Activated CD4-positive, alpha-beta T cell treated with anti-CD3 and anti-CD28 coated beads for 48 hours (primary cell): ENCODE measurements at regions not wholly inside any gene's neighbourhood (a gene's known extent, or its start where the extent isn't known, plus 50 kb on each side); places are given as distances from the start of the nearest gene placed in this dataset.

Experiments used
- DNase-seq: peaks from one replicate; pipeline ENCODE4 v3.0.0-alpha.2; 2020

DNA sequence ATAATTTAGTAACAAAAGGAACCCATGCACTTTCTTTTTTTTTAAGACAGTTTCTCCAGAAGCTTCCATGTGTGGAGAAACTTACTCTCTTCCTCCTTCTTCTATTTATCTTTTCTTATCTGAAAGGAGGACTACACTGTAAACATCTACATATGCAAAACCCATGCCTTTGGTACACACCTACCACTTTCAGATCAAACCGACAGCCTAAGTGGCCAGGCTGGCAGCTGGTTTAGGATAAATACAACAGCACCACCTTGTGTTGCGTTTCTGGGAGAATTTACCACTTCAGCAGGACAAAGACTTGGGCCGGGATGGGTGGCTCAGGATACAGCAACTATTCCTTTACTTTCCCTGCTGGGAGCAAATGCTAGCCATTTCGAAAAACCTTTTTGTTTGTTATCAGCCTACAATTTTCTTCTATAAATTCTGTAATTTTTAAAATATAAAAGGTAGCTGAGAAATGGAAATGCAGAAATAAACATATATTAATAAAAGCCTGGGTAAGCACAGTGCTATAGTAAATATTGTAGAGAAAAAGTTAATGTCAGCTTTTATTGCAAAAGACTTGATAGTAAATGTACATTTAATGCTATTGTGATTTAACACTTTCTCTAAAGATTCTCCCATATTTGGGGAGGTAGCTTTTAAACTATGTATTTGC, 94.0 kb upstream of the RFC3 start:
- DNase-seq = peak; percentile 73

DNA sequence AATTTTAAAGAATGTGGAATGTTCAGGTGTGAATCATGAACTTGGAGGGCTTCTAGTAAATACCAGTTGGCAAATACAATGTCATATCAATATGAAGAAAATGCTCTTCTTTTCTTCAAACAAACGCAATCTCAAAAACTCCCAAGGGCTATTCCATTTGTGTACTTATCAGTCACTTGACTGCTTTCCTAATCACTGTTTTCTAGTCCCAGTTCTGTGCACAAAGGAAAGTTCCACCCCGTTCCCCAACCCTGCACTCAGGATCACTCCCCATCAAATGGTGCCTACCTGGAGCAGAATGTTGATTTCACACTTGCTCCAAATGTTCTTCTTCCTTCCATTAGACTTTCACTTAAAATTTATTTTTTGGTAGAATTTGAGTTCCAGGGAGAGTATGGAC, 92.6 kb upstream of the RFC3 start:
- DNase-seq = no peak

DNA sequence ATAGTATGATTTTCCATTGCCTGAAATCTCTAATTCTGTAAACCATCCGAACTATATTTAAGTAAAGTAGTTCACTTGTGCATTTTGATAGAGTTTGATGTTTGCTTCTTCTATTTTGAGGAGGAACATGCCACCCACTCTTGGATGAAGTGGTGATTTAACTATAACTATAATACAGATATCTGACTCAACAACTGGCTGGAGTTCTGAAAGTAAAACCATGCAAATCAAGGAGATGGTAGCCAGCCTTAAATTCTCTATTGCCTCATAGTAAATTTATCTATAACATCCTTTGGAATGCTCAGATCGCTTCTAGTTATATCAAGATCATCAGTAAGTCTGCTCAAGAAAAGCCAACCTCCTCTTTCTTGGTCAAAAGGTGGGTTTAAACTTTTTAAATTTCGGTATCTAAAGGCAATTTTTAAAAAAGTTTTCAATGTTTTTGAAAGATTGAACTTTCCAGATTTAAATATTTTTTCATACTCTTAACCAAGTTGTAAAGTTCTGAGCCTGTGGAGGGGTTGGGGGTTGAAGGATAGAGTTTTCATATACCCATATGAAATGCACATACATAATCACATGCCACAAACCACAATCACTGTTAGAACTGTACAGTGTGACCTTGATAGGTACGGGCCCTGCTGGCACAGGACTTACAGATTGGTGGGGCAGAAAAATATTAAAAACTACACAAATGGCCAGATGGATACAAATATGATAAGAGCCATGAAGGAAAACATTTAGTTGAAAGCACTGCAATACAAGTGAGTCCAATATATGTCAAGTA, 90.5 kb upstream of the RFC3 start:
- DNase-seq = no peak

DNA sequence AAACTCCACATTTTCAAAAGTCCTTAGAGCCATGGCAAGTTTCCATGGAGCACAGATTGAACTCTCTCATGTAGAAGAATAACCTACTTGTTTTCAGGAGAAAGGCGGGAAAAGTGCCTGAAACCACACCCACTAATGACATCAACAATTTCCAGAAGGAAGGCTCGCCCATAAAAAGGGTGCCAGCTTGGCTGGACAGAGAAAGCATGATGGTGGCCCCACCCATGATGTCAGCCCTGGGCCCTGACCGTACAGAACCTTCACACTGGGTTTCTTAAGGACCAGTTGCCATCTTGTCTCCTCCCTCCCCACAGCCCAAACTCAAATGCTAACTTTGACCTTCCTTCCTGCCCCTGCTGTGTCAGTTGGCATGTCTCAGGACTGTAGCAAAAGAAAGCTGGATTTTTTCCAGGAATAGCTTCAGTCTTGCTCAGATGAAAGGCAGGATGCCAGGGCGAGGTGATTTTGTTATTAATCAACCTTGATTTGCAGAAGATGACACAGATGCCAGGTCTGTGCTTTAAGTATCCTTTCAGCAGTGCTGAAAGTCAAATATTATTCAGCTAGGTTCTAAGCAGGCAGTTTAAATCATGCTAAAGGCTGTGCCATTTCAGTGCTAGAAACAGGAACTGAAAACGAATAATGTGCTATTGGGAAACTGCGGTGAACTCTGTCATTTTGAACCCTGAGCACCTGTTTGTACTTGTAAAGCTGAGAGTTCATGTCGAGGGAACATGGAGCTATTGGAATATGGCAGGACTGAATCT, 89.5 kb upstream of the RFC3 start:
- DNase-seq = no peak

DNA sequence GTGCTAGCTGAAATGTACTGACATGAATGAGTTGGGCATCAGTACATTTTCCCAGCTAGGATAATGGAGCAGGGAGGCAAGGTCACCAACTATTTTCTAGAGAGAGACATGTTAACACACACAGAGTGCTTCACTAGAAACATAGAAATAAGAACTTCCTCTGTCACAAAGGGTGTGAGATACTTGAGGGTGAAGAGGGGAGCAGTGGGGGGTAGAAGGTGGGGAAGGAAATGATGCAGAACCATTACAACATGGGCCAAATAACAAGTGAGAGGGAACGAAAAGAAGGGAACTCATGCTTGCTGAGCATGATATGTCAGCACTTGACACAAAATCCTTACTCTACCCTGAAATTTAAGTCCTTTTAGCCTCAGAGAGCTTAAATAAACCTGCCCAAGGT, 87.8 kb upstream of the RFC3 start:
- no peak for DNase-seq

DNA sequence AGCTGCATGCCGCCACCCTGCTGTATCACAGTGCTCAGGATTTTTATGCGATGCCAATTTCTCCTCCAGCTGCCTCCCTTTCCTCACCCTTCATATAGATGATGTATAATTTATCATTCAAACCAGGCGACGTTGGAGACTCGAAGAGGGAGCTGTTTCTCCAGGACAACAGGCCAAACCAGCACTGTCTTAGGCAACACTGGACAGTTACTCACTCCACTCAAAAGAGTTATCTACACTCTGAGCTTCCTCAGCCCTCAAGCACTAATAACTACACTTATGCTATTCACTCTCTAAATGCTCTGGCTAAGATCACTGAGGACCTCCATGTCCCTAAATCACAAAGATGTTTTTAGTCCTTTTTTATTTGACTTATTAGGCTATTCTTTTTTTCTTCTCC, 87.3 kb upstream of the RFC3 start:
- DNase-seq = no peak

DNA sequence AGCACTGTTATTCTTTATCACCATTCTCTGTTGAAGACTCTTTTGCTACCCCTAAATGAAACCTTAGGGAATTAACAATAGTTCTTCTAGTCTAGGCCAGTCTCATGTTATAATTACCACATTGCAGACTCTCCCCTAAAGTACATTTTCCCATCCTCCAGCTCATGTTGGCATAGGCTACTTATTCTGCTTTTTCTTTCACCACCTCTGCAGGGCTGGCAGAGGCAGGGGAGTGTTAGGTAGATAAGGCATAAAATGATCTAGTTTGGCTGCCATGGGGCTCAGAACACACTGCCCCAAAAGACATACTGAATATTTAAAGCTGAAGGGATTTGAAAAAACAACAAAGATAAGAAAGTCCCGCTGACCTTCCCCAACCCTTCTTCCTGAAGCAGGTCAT, 82.7 kb upstream of the RFC3 start:
- DNase-seq = no peak

DNA sequence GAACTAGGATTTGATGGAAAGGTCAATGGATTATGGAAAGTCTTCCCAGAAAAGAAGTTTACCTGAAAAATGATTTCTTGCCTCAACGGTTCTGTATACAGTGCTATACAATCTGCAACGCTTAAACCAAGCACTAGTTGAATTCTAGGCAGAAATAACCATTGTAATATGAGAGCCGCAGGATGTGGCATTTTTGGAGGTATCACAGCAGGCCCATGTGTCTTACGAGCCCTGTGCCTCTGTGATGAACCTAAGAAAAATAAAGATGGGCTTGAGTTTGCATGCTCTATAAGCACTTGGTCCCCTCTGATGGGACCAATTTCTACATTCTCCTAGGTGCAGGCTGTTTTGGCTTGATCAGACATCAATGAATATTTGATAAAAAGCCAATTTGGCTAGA, 78.7 kb upstream of the RFC3 start:
- no peak for DNase-seq

DNA sequence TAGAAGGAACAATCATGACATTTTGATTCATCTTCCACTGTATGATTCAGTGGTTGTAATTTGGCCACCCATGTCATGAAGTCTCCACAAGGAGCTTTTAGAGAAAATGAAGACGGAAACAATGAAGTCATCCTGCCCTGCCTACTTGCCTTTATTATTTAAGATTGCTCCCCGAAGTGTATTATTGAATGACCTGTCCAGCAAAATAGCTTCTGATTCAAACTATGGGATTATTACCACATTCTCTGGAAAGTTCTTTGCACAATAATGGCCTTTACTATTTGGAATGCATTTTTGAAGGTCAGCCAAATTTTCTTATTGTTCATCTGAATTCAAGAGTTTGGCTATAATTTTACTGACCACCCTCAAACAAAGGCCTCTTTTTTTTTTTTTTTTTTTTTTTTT, 77.8 kb upstream of the RFC3 start:
- DNase-seq = no peak

DNA sequence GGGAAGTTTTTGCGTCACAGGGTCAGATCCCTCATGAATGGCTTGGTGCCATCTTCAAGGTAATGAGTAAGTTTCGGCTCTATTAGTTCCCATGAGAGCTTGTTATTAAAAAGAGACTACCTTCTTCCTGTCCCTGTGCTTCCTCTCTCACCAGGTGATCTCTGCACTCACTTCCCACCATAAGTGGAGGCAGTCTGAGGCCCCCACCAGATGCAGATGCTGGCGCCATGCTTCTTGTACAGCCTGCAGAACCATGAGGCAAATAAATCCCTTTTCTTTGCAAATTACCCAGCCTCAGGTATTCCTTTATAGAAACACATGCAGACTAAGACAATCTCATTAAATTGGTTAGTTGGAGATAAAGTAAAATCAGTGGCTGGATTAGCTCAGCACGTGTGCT, 75.6 kb upstream of the RFC3 start:
- DNase-seq = no peak

DNA sequence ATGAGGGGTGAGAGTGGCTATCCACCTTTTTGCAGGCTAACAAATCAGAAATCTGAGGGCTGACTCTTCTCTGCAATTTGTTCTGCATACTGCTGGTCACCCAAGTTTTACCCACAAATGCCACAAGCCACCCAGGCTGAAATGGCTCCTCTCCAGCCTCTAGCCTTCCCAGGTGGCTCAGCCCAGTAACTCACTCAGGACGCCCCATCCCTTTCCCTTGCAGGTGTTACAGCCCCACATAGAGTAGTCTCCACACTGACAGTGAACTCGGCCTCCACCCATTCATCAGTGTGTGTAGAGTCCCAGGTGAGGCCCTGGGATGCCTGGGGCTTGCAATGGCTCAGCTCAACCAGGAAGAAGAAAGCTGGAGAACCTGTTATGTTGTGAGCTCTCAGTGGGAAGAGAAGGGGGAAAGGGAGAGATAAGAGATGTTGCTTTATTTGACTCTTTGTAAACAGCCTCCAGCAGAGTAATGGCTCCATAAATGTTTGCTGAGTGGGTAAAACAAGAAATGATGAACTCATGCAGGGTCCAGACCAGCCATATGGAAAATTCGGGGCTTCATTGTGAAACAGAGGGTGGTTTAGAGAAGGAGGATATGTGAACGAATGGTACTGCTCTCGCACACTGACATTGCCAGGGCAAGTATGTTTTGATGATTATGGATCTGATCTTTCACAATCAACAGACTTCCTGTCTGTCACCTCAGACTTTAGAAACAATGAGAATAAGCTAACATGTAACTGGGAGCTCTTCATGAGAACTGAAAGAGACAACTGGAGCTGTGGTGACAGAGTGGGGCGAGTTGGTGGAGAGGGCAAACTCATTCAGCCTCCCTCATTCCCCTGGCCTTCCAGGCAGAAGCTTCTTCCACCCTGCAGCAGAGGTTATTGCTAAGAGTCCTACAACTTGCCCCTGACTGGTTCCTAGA, 74.2 kb upstream of the RFC3 start:
- DNase-seq = peak; percentile 21

DNA sequence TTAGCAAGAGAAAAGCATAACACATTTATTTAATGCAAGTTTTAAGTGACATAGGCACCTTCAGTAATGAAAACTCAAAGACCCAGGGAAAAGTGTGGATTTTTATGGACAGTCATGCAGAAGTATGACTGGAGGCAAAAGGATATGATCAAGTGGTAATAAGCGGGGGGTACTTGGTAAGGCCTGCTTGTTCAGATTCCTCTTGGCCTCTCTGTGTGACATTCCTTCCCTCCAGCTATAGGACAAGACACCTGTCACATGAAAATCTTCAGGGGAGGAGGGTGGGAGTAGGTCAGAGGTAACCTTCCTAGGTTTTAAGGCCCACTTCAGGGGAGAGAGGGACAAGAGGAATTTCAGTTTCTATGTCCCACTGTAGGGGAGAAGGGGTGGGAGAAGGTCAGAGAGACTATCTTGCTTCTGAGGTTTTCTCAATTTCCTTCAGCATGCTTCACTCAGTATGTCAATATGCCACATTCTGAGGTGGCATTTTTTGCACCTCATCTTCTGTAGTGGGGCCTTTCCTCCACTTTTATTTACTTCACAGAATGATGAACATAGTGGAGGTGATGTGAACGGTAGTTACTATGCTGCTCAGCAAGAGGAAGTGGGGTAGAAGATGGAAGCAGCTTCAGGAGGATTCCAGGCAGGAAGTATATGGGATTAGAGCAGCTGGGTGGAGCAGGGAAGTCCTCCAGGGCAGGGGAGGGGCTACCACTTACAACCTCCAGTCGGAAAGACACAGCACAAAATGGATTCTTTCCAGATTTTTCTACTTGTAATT, 73.2 kb upstream of the RFC3 start:
- no peak for DNase-seq

DNA sequence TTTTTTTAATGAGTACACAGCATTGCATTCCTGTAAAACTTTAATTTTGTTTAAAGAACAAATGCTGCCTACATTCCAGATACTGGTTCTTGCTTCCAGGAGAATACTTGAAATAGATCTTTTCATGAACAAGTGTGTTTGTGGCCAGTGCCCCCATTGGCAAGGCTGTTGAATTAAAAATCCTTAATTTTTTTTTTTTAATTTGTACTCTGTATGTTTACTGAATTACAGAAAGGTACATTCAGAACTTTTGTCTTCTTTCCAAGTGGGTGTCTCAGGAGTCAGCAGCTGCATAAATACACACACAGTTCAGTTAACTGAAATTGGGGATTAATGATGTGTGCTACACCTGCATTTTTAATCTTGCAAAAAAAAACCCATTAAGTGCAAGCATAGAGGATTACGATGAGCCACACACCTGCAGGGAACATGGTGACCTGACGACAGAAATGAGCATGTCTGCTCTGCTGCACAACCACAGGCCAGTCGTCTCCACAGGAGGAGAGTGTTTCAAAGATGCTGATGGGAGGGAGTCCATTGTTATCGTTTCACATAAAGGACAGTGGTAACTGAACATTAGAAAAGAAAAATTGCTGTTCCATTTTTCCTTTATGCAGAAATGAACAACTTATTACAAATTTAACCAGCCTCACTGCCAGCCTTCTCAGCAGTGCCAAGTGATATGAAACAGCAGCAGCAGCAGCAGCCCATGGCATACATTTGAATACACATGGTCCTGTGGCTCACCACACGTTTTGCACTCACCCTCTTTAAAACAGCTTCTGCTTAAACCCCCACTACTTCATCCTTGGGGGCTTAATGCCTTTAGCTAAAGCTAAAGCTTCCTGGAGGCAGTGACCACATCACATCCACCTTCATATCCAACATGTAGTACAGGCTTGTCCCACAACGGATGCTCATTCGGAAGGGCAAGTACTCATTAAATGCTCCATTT, 72.3 kb upstream of the RFC3 start:
- DNase-seq = no peak

DNA sequence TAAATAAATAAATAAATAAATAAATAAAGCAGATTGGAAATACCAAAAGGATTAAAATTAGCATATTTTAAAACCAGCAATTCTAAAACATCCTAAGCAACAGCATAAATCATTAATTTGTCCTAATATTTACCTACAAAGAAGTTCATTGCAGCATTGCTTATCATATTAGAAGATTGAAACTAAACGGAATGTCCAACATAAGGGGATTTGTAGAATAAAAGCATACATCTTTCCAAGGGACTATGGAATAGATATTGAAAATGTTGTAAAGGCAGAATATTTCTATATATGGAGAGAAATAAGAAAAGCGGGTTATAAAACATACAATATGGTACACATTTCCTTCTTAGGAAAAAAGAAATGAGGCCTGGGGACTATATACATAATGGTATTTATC, 71.1 kb upstream of the RFC3 start:
- DNase-seq = no peak

DNA sequence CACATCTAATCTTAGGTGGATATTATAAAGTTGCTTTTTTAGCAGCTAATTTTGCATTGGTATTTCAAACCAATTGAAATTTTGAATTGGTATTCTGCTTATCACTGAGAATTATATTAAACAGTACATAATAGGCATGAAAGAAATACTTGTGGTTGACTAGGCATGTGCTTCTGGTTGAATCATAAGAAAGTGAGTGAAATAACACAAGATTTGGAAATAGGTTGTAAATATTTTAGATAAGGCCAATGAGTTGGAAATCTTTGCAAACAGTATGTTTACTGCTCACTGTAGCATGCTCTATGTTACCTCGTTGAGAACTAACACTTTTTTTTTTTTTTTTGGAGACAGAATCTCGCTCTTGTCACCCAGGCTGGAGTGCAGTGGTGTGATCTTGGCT, 66.8 kb upstream of the RFC3 start:
- no peak for DNase-seq

DNA sequence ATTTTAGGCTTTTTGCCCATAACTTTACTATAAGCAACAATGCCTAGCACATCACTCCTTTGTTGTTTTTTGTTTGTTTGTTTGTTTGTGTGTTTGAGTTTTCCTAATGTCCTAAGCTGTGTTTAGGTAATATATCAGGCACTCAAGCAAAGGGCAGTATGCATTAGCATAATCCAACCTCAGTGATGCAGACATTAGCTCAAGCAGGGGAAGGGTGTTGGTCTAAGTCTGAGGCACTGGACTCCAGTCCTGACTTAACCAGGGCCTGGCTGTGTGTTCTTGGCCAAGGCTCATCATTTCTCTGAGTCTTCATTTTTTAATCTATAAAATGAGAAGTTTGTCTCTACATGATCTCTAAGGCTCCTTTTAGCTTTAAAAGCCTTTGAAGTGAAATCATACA, 65.9 kb upstream of the RFC3 start:
- DNase-seq = no peak

DNA sequence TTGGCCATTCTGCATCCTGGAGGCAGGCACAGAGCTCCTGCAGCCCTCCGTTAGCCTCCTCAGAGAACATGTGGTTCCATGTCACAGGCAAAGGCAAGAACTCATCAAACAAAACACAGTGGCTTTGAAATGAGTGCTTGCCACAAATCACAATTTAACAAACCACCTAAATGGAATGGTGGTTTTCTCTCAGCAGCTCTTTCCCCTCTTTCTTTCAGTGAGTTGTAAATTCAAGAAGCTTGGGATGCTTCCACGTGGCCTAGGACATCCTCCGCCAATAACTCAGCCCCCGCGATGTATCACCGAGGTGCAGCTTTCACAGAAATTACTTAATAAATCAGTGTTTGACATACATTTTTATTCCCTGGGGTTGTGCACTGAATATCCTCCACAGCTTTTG, 65.4 kb upstream of the RFC3 start:
- no peak for DNase-seq

DNA sequence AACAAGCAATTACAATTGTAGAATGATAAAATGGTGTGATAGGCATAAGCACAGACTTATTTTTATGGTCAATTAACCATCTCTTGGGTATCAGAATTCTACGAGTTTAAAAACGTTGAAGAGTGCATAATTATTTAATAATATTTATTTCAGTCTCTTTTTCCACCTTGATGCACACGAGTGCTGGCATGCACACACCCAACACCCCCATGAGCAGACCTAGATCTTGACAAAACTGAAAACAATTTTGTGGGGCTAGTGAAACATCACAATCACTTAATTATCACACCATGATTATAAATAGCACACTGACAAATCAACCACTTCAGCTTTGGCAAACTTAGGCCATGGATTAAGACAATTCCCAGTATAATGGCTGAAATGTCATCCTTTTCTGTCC, 61.0 kb upstream of the RFC3 start:
- no peak for DNase-seq

DNA sequence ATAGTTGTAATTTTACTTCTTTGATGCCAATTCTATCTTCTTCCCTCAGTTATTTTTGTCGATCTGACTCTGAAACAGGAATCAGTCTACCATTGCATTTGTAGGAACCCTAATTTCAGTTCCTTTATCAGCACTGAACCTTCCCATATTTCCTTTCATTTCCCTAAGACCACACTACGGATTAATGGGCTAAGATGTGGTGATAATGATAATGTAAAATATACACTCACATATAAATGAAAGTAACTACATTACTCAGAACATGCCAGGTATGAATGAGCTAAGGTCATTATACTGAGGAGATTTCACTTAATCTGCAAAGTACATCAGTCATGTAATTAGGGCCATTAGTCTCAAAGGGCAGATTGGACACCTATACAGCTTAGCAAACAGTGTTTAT, 60.2 kb upstream of the RFC3 start:
- DNase-seq = no peak

DNA sequence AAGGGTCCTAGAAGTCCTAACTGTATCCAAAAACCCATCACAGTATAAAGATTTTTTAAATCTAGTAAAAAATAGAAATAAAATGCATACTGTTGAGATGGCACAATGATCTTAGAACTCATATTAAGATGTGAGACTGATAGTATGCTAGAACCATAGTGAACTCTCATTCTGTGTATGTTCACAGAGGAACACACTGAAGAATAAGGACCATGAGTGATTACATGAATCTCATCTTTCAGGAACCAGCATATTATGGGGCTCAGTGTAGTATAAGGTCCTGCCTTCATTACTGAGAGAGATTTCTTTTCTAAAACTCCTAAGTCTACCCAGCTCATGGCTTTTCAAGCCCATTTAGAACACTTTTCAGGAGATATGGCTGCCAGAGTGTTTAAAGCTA, 59.8 kb upstream of the RFC3 start:
- DNase-seq = no peak

DNA sequence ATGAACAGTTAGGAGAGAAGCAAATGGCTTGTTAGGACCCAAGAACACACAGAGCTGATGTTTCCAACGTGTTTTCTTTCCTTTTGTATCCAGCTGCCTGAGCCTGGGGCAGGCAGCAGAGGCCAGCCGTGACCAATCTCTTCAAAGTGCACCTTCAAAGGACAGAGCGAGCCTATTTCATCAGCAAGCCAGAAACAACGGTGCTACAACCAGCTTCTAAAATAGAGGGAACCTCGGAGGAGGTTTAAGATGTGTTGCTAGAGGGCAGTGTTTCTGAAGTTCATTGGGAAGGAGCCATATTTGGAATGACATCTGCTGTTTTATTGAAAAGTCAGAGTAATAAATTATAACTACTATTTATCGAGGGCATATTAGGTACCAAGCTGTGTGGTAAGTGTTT, 56.2 kb upstream of the RFC3 start:
- no peak for DNase-seq
